HG03575 (cell line): ENCODE measurements at regions not wholly inside any gene's neighbourhood (a gene's known extent, or its start where the extent isn't known, plus 50 kb on each side); places are given as distances from the start of the nearest gene placed in this dataset.

Experiments
- ATAC-seq: cut with Tn5 transposase; IDR thresholded peaks from one replicate; pipeline ENCODE4 v1.9.1; 2021; ENCODE audit not compliant: unreplicated experiment, insufficient number of reproducible peaks, low FRiP score; ENCODE audit errors: extremely low read depth

DNA sequence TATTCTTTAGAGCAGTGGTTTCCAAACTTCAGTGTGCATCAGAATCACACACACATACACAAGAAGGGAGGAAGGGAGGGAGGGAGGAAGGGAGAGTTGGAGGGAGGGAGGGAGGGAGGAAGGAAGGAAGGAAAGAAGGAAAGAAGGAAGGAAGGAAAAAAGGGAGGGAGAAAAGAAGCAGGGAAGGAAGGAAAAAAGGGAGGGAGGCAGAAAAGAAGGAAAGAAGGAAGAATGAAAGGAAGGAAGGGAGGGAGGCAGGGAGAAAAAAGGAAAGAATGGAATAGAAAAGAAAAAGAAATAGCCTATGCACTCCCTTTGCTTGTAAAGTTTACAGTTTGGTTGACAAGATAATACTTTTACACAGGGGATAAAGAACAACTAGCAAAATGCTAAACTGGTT is 96.3 kb upstream of the BCL11A start:
- ATAC-seq, result no peak

DNA sequence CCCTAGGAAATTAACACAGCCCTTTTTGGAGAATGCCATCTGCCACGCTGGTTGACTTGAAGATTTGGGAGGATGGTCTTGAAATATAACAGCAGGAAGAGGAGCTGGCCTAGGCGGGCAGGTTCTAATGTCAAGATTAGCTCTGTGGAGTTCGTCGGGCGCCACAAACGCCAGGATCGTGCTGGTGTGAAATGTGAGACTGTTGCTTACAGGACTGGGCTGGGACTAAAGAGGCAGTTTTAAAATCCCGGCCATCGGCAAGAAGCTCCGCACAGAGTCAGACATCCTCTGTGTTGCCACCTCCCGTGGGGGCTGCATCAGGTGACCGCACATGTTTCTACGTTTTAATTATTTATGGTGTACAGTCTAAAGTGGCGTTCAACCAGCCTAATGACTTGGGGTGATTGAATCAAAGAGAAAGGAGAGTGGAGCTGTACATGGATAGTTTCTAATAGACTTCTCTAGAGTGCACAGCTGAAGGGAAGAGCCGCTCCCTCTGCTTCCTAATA is 99.4 kb upstream of the BCL11A start:
- ATAC-seq, result no peak

DNA sequence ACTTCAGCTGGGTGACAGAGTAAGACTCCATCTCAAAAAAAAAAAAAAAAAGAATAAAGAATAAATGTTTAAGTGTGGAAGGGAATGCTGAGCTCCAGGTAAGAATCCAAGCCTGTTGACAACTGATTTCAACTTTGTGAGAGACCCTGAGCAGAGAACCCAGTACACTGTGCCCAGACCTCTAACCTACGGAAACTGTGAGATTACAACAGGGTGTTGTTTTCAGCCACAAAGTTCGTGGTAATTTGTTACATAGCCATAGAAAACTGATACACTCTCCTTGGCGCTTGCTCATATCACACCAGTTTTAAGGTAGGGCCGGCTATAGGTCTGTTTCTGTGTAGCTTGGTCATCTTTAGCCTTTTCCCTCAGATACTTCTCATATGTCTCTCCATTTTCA is 98.4 kb upstream of the PAPOLG start:
- no peak for ATAC-seq

DNA sequence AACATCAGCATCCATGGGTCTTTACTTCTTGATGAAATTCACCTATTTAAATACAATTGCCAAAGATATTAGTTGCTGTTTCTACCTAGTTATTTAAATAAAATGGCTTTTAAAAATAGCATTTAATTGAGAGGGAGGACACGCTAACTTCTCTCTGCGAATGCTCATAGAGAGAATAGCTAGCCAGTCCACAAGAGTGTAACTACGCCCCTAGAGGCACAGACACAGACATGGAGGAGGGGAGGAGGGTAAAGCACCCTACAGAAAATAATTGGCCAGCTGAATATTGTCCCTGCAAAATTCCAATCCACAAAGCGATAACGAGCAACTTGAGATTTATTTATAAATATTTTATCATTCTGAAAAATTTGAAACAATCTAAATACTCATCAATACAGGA is 97.0 kb upstream of the PAPOLG start:
- no peak for ATAC-seq

DNA sequence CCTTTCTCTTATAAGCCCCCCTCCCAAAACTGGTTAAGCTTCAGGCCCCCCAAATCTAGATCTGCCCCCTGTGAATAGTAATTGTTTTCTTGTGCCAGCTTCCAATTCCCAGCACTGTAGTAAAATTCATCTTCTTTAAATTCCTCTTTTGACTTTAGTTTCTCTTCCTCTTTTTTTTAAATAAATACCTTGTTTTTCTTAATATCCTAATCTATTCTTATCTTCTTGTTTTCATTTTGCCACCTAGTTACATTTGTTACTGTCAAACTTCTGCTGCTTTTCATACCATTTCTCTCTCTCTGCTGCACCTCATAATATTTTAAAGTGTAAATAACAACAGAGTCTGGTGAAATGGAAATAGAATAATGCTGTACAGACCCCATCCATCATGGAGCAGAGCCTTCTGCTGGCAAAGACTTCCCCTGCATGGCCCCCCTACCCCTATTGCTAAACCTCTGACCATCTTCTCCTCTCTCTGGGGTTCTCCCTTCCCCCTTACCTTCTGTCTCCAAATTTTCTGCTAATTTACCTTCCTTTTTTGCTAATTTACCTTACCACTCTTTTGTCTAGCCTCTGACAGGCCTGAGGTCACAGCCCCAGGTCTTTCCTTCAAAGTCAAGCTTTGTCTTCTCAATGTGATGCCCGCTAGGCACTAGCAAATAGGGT is 94.9 kb upstream of the PAPOLG start:
- no peak for ATAC-seq

DNA sequence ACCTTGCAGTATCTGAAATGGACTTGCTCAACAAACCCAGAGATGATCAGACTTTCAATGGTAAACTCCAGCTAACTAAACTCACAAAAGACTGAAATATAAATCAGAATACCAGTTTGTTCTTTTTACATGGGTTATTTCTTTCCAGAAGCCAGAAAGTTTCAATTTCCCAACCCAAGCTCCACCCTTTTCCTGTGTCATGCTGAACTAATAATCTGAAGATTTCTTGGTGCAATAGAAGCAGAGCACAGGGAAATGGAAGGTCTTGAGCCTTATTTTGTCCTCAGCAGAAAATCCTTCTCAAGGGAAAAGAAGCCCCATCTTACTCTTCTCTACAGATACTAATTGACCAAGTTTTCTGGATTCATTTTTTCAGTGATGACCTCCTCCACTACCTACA is 93.3 kb upstream of the PAPOLG start:
- ATAC-seq, result no peak

DNA sequence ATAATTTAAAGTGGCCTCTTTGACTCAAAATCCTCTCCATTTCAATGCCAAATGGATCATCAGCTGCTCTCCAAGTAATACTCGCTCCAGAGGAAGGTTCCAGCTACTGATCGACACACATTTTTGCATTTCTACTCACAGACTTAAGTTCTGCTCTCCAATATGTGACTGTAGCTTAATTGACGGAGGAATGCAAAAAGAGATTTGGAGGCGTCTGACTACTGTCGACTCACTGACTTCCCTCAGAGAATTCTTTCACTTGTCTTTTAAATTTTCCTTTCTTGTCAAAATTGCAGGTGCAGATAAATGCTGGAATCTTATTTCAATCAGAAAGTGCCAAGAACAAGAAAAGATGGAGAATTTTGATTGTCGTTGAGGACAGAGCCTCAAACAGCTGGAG is 84.1 kb upstream of the PAPOLG start:
- no peak for ATAC-seq

DNA sequence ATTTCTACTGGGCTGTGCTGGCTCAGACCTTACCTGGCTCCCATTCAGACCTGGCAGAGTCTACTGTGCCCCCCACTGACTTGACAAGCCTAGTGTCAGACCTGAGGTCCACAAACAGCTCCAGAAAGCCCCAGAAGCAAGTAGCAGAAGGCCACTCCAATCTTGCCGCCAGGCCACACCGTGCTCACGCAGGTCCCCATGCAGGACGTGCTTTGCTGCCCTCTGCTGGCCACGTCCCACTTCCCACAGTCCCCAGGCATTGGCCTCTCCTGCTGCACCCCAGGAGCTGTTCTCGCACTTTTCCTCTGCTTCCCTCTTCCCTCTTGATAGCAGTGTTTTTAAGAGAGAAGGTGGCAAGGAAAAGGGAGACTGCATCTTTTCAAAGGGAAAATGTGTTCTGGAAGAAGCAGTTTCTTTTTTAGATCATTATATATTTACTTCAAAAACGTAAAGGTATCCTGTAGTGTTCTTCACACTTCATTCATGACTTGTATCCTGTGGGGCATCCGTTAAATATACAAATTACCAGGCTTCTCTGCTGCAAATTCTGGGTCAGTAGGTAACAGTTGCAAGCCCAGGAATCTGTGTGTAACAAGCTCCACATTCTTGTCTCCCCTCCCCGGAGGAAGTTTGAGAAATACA is 81.4 kb upstream of the PAPOLG start:
- peak; percentile 93 for ATAC-seq

DNA sequence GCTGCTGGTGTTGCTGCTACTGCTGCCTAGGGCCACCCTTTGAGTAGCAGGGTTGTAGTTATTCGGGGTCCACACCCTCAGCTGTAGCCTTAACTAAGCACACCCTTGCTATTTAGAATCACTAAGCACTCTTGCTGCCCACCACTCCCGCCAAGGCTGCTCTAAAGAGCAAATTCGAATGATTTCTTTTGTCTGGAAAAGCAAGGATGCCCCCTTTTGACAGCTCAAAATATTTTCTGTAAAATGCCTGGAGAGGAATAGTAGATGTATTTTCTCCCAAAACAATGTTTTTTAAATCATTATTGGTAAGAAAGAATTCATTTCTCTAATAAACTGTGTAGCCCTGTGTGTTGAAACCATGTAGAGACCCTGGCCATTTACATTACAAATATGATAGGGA is 80.8 kb upstream of the PAPOLG start:
- ATAC-seq, result no peak

DNA sequence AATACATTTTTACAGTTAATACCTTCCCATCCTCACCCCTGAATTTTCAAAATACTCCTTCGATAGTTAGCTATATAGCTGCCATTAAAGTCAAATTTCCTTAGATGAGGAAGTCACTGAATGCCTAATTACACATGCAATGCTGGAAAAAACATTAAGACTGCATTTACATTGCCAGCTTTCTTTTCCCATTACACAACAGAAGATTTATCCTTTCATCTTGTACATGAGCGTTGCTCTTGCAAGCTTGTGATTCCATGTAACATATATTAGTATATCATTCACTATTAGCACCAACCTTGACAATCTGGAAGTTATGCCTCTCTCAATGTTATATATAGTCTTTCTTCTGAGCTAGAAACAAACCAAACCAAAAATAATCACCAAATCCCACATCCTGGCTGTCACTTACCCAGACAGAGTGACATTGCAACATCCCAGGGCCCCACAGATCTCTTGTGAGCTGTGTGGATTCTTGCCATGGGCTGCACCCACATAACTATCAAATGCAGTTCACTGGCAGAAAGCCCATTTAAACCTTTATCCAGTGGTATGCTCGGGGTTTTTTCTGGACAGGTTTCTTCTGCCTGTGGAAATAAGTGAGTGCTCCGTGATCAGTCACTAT is 79.2 kb upstream of the PAPOLG start:
- ATAC-seq, result no peak

DNA sequence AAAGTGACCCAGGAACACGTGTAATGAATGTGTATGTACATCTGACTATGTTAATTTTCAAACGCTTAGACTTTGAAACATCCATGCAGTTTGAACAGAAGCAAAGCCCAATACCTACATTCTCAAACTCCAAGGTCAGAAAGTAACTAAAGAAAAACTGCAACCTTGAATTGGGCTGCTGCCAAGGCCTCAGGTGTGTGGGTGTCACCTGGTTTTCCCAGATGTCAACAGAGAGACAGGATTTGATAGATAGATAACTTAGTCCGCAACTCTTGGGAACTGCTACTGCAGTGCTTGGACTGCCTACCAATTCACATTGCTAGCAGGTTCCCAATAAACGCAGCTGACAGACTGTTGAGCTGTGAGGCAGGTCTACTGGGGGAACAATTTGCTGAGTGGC is 78.7 kb upstream of the PAPOLG start:
- ATAC-seq, result no peak

DNA sequence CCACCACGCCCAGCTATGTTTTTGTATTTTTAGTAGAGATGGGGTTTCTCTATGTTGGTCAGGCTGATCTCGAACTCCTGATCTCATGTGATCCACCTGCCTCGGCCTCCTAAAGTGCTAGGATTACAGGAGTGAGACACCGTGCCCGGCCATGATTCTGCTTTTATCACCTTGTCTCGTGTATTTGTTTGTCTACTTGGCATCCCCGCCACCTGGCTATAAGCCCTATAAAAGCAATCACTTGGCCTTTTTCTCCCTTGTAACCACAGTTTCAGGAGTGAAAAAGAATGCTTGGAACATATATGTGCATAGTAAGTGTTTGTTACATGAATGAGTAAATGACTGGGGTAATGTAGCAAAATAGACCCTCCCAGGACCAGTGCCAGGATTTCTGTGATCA is 77.5 kb upstream of the PAPOLG start:
- ATAC-seq, result no peak

DNA sequence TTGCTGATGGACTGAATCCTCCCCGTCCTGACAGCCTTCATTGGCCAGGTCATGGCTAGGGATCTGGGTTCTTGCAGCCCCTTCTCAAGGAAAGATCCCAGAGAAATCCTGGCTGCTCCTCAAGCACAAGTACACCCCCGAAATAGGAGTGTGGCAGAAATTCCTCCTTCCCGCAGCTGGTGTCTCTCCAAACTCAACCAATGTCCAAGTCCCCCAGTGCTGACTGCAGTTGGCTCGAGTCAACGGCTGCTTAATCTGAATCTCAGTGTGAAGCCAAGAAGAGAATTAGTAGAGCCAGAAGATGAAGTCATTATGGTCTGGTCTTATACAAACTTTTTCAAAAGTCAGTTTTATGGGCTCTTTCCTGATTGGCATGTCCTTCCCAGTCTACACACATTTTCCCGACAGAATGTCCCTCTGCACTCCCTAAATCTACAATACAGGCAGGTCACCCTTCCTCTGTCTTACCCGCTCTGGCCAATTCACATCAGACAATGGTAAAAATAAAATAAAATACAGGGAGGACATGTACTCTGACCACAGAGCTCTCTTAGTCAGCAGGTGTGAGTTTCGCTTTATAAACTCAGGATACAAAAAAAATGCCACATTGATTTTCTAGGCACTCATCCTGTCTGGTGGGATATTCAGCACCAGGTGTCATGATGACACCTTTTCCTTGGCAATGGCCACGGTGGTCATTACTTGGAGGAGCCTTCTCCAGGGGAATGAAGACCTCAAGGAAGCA is 76.9 kb upstream of the PAPOLG start:
- no peak for ATAC-seq

DNA sequence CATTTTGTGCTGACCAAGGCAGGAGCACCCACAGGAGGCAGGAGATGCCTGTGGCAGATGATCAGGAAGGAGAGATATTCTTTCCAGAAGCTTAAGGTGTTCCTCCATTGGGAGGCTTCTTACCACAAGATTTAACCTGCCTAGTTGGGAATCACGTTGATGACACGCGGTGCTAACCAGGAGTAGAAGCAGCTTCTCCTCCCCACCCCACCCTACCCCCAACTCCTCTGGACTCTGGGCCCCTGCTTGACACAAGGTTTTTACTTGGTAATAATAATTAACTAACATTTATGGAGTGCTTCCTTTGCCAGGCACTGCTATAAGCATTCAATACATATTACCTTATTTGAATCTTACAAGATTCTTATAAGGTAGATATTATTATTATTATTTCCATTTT is 62.5 kb upstream of the PAPOLG start:
- ATAC-seq, result no peak

DNA sequence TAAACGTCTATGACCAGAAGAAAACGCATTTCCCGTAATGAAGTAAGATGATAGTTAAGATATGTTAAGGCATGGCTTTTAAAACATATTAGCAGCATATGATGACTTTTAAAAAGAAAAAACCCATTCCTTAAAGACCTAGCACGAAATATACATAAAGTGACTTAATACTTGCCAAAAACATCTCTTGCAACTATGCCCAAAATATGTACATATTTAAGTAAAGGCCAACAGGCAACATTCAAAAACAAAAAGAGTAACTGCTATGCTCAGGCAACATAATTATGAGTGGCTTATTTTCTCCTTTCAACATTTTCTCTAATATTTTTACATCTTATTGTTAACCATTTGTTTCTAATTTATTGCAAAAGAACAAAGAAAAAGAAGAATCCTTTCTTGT is 60.3 kb upstream of the PAPOLG start:
- no peak for ATAC-seq

DNA sequence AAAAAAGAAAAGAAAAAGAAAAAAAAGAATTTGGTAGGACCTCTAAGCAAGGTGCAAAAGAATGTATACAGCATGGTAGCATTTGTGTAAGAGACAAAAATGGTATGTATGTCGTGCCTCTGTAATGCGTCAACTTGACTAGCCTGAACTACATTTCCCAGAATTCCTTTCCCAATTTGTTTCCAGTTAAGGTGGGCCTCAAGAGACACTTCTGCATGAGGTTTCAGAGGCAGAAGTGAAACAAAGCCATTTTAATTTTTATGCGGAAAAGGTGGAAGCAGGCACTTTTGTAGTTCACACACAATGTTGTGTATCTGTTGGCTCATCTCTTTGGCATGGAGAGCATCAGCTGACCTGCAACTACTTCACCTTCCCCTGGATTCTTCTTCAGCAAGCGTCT is 56.5 kb upstream of the PAPOLG start:
- no peak for ATAC-seq

DNA sequence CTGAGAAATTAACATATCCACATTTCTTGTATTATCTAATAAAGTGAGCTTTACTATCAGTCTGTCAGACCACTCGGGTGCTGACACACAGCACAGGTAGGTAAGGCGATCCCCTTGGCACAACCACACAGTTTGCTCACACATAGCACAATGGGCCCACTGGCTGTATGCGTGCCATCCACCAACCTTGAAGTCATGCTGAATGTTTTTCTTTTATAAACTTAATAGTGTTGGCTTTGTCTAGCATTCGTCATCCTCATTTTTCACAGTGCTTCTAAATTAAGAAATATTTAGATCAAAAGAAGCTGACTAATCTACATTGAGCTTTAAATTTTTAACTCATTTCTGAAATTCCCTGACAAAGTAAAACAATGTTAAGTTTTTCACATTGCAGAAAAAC is 50.0 kb upstream of the PAPOLG start:
- ATAC-seq, result no peak
